NCI-H187 (cell line): ENCODE measurements at regions not wholly inside any gene's neighbourhood (a gene's known extent, or its start where the extent isn't known, plus 50 kb on each side); places are given as distances from the start of the nearest gene placed in this dataset.
"Not testable (repeated sequence)": the region's sequence is repeated elsewhere in the genome, so short reads cannot be mapped to it uniquely, and the experiment has no call there.

Source experiments
- DNase-seq, 2 experiments: peaks; one replicate each; lab custom pipeline; 2025; lab: John Stamatoyannopoulos, UW

DNA sequence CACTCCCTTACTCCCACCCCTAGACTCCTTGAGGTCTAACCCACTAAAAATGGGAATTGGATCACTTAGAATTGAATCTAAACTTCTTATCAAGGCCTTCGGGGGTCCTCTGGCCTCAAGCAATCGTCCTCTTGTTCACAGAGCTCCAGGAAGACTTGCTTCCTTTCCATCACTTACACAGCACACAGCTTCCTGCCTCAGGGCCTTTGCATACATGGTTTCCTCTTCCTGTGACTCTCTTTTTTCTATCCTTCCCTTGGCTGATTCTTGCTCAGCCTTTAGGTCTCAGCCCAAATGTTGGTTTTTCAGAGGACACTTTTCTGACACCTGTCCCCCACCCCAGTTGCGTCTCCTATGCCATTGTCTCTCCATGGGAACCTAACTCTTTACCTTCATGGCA lies 50.0 kb upstream of the ALDH1B1 start:
- DNase-seq = no peak

DNA sequence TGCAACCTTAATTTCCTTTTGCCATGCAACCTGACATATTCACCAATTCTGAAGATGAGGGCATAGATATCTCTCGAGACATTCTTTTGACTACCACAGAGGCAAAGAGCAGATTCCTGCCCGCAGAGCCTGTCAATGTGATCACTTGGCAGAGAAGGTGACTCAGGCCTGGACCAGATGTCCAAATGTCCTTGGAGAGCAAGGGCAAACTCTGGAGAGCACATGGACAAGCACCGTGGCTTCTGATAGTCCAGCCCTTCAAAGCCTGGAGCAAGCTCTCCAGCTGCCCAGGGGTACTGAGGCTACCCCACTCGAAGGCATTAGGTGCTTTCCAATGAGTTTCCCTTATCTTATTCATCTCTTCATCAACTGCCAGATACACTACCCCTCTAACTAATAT lies 50.4 kb upstream of the ALDH1B1 start:
- no peak for DNase-seq

DNA sequence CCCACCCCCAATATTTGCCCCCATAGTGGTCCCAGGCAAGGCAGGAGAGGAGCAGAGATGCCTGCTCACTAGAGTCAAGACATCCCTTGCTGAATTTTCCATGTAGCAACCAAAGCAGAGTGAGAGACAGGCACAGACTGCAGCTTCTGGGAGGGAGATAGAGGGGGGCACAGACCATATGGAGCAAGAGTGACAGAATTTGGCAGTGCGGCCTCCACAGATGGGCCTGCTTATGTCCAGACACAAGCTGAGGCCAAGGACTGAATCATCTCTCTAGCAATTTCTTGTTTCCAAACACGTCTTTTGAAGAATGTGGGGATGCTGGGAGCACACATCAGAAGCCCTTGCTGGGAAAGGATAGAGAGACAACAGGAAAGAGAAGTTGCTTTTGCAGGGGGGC lies 53.0 kb upstream of the ALDH1B1 start:
- DNase-seq = no peak

DNA sequence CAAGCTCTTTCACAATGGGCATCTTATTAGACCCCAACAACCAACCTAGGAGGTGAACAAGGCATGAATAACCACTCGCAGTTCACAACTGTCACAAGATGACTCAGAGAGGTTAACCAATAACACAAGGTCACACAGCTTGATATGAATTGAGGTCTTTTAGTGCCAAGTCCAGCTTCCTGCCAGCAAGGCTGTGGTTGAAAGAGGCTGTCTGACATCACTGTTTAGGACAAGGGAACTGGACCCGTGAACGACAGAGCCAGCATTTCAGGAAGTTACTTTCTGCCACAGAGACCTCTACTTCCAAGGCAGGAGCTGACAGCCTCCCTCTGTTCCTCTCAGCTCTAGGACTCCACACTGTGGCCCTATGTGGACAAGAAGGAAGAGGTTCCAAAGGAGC lies 53.4 kb upstream of the ALDH1B1 start:
- no peak for DNase-seq

DNA sequence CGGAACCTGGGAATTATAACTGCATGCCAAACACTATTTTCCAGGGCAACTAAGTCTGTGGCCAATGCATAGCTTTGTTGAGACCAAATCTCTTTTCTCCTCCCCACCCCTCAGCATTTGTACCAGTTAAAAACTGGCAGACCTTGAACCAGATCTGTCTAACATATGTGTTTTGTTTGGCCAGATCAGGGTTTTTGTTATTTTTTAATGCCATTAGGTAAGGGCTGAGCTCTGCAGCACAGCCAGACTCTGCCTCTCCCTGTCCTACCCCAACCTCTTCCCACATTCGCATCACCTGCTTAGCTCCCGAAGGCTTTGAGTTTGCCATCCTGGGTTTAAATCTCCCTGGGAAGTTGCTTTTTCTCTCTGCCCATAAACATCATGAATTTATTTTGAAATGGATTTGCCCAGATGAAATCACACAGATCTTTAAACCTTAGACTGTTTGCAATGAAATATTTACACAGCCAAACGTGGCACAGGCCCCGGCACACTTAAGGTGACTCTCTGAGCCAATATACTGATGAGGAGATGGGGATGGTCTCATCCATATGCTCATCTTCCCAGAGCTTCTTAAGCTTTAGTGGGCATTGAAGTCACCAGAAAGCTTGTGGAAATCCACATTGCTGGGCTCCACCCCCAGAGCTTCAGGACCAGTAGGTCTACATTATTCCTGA lies 54.0 kb upstream of the ALDH1B1 start:
- no peak for DNase-seq

DNA sequence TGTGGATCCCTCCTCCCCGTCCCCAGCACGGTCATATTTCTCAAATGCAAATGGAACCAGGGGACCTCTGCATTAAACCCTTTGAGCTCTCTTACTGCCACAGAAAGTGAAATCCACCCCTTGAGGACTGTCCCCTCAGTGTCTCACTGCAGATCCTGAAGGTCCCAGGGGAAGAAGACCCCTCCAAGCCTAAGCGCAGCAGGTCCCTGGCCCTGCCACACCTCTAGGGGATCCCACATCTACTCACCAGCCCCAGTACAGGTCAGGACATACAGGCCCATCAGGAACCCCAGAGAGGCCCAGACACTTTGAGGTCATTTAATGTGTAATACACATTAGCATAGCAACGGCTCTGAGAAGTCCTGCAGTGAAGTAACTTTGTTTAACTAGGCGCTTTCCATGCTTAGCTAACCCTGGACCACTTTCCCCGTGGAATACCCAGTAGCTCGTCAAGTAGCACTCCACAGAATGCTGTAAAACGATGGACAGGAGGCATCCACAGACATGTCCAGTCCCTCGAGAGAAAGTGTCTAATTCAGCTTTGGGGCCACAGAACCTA lies 54.7 kb upstream of the ALDH1B1 start:
- DNase-seq = no peak

DNA sequence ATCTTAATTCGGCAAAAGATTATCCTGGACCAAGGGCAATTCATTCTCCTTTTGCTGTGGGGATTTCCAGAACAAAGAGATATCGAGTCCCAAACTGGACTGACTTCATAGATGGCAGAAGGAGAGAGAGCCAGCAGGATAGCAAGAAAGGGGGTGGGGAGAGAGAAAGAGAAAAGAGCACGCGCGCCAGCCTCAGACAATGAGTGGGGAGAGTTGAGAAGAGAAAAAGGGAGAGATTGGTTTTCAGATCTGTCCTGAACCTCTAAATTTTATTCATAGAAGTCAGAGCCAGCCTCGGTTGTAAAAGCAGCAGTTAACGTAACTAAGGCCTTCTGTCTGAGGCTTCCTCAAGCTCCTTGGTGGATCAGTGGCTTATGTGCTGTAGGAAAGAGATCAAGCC lies 55.3 kb upstream of the ALDH1B1 start:
- no peak for DNase-seq

DNA sequence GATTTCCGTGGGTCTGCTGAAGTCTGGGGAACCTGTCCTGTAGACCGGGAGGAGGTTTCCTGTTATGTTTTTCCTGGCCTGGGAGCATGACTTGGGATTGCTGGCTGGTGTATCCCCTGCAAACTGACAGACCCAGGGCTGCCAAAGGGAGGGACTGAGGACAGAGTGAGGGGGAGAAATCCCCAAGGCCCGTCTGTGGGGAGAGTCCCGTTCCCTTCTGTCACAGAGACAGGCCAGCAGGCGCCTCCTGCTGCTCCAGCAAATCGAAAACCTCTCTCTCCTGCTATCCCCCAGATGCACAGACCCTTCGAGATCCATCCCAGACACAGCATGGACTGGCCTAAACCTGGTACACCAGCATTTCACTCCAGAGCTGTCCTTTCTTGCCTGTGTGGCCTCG lies 56.2 kb upstream of the ALDH1B1 start:
- no peak for DNase-seq

DNA sequence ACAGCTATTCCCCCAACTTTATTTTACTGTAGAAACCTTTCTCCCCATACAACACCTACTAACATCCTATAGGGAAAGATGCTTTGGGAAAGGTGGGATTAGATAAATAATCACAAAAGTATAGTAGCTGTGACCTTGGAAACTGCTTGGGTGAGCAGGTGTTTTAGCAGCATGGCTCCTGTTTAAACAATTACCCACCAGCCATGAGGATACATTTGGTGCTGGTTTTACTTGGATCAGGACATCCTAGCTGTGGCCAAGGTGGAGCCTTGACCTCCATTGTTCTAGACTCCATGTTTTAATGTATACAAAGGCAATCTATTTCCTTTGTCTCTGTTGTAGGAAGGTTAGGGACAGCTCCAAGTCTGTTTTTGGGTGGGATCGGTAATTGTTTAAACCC lies 56.8 kb upstream of the ALDH1B1 start:
- DNase-seq = no peak

DNA sequence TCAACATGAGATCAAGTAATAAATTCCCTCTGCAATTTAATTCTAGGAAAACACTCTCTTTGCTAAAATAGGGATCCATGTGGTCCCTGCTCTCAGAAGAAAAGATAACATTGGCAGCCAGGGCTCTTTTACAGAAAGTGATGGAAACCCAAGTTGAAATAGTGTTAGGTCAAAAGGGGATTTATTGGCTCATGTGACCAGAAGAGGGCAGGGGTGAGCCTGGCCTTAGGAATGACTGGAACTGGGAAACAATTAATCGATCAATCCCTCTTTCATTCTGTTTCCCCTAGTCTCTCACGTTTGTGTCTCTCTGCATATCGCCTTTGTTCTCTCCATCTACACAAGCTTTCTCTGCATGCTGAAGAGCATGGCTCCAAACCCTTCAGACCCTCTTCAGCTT lies 58.3 kb upstream of the ALDH1B1 start:
- no peak for DNase-seq

DNA sequence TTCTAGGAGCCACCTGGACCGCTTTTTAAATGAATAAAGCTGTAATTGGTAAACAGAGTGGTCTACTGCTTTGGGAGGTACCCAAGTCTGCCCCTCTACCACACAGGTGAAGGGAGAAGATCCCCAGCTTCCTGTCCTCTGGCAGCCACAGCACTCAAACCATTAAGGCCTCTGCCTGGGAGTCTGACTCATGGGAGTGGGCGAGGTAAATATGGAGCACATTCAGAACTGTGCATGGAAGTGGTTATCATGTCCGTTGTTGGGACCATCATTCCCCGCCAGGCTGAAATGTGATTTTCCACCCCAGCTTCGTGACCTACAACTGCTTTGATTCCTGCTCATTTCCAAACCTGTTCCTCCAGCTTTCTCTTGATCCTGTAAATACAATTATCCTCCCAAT lies 59.5 kb upstream of the ALDH1B1 start:
- DNase-seq = no peak

DNA sequence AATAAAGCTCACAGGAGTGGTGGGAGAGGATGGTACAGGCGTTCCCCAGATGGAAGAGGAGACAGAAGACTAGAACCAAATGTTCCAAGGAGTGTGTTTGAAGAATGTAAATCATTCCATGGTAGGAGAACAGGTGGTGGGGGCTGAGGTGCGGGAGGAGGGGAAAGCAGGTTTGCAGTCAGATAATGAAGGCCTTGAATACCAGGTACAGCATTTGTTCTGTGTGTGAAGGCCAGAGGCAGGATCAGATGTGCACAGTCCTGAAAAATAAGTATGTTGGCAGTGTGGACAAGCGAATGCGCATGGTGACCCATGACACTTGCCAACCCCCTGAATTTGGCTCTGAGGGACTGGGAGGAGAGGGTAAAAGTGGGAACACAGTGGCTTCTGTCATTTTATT lies 59.9 kb upstream of the ALDH1B1 start:
- DNase-seq = no peak

DNA sequence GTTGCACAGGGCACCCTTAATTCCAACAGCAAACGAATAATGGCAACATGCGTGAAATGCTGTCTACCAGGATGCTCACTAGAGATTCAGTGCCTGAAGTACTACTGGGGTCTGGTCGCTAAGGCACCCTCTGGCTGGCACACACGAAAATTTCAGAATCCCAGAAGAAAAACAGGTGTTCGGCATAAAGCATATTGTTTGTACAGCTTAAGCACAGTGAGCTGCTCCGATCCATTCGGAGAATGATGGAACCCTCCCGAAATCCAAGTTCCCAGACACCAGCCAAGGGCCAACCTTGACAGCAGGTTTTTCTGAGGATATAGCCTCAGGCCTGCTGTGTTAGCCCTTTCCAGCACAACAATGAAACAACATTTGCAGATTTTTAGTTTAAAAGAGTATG lies 61.4 kb upstream of the ALDH1B1 start:
- DNase-seq = no peak

DNA sequence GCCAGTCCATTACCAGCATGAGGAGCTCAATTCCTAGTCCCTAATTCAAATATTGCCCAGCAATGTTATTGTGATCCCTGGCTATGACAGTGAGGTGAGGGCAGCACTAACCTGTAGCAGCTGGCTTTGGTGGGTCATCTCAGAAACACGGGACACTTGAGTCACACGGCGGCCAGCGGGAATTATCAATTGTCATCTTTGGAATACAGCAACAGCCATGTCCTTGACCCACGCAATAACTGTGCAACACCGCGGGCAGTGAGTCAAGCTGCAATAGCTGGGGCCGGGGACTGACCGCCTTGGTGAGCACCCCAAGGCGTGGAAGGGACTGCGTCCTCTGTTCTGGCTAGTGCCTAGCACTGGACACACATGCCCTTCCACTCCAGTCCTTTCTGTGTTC lies 62.5 kb upstream of the ALDH1B1 start:
- no peak for DNase-seq

DNA sequence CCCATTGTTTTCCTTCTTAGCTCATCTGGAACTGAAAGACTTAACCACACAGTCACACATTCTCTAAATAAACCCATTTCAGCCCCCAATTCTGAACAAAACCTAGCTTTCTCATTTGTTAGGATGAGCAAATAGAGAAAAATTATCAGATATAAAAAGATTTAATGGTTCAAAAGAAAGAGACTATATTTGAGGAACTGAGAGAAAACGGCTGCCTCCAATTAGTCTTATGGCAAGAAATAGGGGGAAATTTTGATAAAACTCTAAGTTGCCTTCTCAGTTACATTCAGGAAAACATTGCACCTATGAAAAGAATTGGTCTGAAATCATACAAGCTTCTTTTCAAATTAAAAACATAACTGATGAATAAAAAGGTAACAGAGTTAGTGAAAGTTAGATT lies 63.7 kb upstream of the ALDH1B1 start:
- DNase-seq = no peak

DNA sequence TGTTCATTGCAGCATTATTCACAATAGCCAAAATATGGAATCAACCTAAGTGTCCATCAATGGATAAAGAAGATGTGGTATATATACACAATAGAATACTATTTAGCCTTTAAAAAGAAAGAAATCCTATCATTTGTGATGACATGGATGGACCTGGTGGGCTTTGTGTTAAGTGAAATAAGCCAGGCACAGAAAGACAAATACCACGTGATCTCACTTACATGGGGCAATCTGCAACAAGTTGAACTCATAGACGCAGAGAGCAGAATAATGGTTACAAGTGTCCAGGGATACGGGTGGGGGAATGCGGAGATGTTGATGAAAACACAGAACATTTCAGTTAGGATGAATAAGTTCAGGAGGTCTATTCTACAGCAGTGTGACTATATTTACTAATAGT lies 66.4 kb upstream of the ALDH1B1 start:
- no peak for DNase-seq

DNA sequence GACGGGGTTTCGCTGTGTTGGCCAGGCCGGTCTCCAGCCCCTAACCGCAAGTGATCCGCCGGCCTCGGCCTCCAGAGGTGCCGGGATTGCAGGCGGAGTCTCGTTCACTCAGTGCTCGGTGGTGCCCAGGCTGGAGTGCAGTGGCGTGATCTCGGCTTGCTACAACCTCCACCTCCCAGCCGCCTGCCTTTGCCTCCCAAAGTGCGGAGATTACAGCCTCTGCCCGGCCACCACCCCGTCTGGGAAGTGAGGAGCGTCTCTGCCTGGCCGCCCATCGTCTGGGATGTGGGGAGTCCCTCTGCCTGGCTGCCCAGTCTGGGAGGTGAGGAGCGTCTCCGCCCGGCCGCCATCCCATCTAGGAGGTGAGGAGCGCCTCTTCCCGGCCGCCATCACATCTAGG lies 68.3 kb upstream of the ALDH1B1 start:
- not testable (repeated sequence) for DNase-seq

DNA sequence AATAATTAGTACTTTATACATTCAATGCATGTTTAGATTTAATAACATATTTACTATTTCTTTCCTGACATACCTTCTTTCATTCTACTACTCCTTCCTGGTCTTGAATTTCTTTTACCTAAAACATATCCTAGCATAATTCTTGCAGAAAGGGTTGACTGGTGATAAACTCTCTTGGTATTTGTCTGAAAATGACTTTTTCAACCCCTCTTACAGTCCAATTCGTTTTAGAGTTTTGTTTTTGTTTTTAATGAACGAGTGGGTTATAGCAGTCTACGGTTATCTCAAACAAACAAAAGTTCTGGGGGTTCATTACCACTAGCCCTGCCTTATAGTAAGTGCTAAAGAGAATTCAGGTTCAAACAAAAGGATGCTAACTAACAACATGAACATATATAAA lies 69.6 kb upstream of the ALDH1B1 start:
- DNase-seq = no peak

DNA sequence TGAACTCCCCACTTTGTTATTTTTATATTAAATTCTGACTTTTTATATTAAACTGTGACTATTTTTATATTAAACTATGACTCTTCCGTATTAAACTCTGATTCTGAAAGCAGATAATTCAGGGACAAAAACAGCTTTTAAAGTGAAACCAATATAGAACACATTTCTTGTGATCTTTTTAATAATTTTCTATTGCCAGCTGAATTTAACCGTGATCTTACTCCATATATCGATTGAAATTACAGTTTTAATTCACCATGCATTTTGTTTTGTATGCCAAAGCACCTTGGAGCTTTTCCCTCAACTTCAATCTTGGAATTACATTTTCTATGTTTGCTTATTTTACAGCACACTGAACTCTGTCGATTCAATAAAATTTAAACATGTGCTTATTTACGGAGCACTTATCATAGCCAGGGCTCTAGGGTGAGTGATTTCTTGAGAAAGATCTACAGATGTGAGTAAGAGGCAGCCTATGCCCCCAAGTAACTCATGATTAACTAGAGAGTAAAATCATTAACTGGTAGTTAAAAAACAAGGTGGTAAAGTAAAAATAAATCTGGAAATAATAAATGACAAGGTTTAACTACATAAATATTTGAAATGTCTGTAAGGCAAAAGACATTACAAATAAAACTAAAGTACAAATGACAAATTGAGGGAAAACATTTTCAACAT lies 72.9 kb upstream of the ALDH1B1 start:
- DNase-seq = no peak

DNA sequence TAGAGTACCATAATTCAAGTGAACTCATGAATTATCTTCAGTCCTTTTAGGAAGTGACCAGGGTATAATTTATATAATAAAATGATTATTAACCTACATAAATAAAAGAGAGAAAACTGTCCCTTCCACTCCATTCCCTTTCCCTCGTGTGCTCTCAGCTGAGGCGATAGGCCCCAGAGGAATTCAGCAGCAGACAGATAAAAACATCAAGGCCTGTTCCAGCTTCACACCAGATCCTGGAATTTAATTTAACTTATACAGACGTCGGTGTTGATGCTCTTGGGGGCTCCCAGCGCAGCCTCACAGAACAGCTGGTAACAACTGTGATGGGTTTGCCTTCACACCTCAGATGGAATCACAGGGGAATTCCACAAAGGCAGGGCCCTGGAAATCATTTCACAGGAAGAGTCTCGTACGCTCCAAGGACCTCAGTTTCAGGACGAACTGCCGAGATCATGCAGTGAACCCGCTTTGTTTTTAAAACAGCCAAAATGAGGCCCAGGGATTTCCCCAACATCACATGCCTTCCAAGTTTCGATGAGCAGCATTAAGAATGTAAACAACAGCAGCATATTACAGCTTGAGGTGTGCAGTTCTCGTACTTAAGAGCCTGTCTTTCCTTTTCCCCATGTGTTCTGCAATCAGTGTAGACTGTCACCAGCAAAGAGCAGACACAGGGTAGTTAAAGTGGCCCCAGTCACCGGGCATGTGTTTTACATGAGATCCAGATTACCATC lies 73.6 kb upstream of the ALDH1B1 start:
- no peak for DNase-seq

DNA sequence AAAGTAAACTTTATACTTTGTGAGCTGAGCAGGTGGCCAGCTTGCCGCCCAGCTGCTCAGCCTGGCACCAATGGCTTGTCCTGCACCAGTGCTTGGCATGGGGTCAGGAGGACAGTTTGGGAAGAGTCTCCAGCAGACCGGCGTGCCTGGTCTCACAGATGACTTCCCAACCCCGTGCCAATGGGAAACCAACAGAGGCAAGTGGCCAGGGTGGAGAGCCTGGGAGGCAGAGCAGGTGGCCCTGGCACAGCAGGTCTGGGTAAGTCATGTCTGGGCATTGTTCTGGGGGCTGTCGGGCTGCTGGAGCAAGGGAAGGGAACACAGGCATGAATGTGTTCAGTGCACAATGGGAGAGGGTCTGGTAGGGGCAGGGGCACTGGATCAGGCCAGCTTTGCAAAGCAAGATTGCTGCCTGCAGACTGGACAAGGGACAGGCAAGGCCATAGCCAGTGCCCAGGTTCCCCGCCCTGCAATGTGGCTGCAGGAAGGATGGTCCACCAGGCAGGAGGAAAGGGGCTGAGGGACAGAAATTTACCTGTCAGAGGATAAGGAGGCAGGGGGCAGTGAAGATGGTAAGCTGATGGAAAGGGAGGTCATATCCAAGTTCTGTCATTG lies 76.2 kb upstream of the ALDH1B1 start:
- no peak for DNase-seq

DNA sequence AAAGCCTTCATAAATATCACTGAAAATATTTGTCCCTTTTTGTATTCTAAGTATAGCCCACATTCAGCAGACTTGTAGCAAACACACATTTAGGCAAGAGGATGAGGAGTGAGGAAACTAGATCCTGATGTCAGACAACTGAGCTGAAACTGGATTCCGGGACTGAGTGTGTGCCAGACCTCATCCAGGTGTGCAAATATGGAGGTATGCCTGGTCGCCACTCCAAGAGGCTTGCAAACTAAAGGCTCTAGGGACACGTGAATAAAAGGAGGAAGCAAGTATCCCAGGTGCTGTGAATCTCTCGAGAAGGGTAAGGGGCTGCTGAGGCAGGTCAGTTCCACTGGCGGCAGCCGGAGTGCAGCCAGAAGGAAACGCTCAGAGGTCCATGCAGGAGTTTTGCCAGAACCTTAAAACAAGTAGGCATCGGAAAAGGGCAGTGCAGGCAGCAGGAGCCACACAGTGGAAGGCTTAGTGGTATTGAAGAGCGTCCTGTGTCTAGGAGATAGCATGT lies 77.4 kb upstream of the ALDH1B1 start:
- peak; percentile 25 to 41 for DNase-seq
